CD4-positive, alpha-beta memory T cell (primary cell): ENCODE measurements at regions not wholly inside any gene's neighbourhood (a gene's known extent, or its start where the extent isn't known, plus 50 kb on each side); places are given as distances from the start of the nearest gene placed in this dataset.

ENCODE experiments used
- CTCF ChIA-PET: fragments of 350-600 bp; sonication (Branson Sonifier 250); formaldehyde crosslinking; loops from one replicate; lab custom pipeline; 2021; ENCODE audit warnings: inconsistent platforms; ENCODE audit not compliant: partially characterized antibody; lab: Charles Lee
- POLR2A ChIA-PET: fragments of 350-600 bp; sonication (Branson Sonifier 250); formaldehyde crosslinking; loops from one replicate; lab custom pipeline; 2021; ENCODE audit not compliant: partially characterized antibody; lab: Charles Lee
- DNase-seq, 5 donors: peaks; one replicate each; pipeline versions ENCODE4 v3.0.0 to v3.0.0-alpha.2; 2020 to 2022; ENCODE audit warnings: mixed read lengths in 1 of 5
- H3K27ac ChIP-seq: one replicate; pipeline ENCODE4 v1.7.0; 2013; ENCODE audit warnings: low read depth, low read length
- H3K27me3 ChIP-seq: 2 replicates; pipeline ENCODE4 v1.7.0; 2013; ENCODE audit warnings: mild to moderate bottlenecking, low read length, moderate library complexity; ENCODE audit not compliant: insufficient read depth
- H3K36me3 ChIP-seq: 2 replicates; pipeline ENCODE4 v1.7.0; 2013; ENCODE audit warnings: mild to moderate bottlenecking, low read length, moderate library complexity; ENCODE audit not compliant: insufficient read depth
- H3K4me1 ChIP-seq: 2 replicates; pipeline ENCODE4 v1.7.0; 2013; ENCODE audit warnings: mild to moderate bottlenecking, low read length, moderate library complexity; ENCODE audit not compliant: insufficient read depth
- H3K4me3 ChIP-seq, 2 donors: one replicate each; pipeline ENCODE4 v1.7.0; 2013; ENCODE audit warnings: low read length in 2 of 2, mild to moderate bottlenecking in 1 of 2
- H3K9me3 ChIP-seq, 2 donors: one replicate each; pipeline ENCODE4 v1.7.0; 2013; ENCODE audit warnings: low read length in 2 of 2, control low read depth in 1 of 2; ENCODE audit not compliant: control insufficient read depth in 1 of 2
- H3K27ac Mint-ChIP-seq, 7 donors: one replicate each; pipeline ENCODE4 v1.8.0; 2020 to 2021; ENCODE audit warnings: mixed read lengths in 7 of 7, mild to moderate bottlenecking in 6 of 7, inconsistent platforms in 3 of 7, moderate library complexity in 3 of 7
- H3K27me3 Mint-ChIP-seq, 2 donors: one replicate each; pipeline ENCODE4 v1.8.0; 2020 to 2021; ENCODE audit warnings: mixed read lengths in 2 of 2
- H3K36me3 Mint-ChIP-seq, 2 donors: one replicate each; pipeline ENCODE4 v1.8.0; 2020 to 2021; ENCODE audit warnings: mixed read lengths in 2 of 2, inconsistent platforms in 1 of 2, mild to moderate bottlenecking in 1 of 2
- H3K4me1 Mint-ChIP-seq, 4 donors: one replicate each; pipeline ENCODE4 v1.8.0; 2020 to 2021; ENCODE audit warnings: mixed read lengths in 4 of 4, mild to moderate bottlenecking in 1 of 4
- H3K4me3 Mint-ChIP-seq, 8 donors: one replicate each; pipeline ENCODE4 v1.8.0; 2020 to 2021; ENCODE audit warnings: mixed read lengths in 8 of 8, mild to moderate bottlenecking in 7 of 8, moderate library complexity in 6 of 8, inconsistent platforms in 3 of 8
- H3K9me3 Mint-ChIP-seq, 8 donors: one replicate each; pipeline ENCODE4 v1.8.0; 2020 to 2021; ENCODE audit warnings: mixed read lengths in 8 of 8, mild to moderate bottlenecking in 5 of 8, inconsistent platforms in 3 of 8, moderate library complexity in 1 of 8
- intact Hi-C: fragments of 100-400 bp; cut with micrococcal nuclease; formaldehyde crosslinking; loops from one replicate; pipeline ENCODE4 v1.15.1; 2023

GRCh38 chr5:124866355-124867136 lies 120.1 kb upstream of the ZNF608 start:
- Histone ChIP-seq H3K27ac (no peak overlapping the region), H3K4me3 (no peak overlapping the region), H3K4me1 (no peaks in the 10 kb centered on the region), H3K27me3 (no peaks in the 10 kb centered on the region), H3K9me3 (no peaks in the 10 kb centered on the region), H3K36me3 (no peaks in the 10 kb centered on the region)
- H3K4me3 Mint-ChIP-seq: no peak overlapping the region
- H3K9me3 Mint-ChIP-seq: peaks cover 0 to 13% (median 4%) of the 10 kb centered on the region in 8 donors
- H3K27me3 Mint-ChIP-seq: no peaks in the 10 kb centered on the region
- H3K4me1 Mint-ChIP-seq: no peaks in the 10 kb centered on the region
- ChIA-PET POLR2A (no interaction called here), CTCF (no interaction called here)
- DNase-seq: no peak
- no peaks in the 10 kb centered on the region for H3K36me3 Mint-ChIP-seq
- no peak overlapping the region for H3K27ac Mint-ChIP-seq
- intact Hi-C loops: no loop called here

- Histone ChIP-seq H3K27ac (no peak overlapping the region), H3K4me3 (no peak overlapping the region), H3K9me3 (no peaks in the 10 kb centered on the region), H3K27me3 (no peaks in the 10 kb centered on the region), H3K36me3 (no peaks in the 10 kb centered on the region), H3K4me1 (no peaks in the 10 kb centered on the region)
- Mint-ChIP-seq H3K27me3 (no peaks in the 10 kb centered on the region), H3K4me1 (no peaks in the 10 kb centered on the region), H3K36me3 (no peaks in the 10 kb centered on the region), H3K4me3 (no peak overlapping the region), H3K27ac (no peak overlapping the region), H3K9me3 (peaks cover 0 to 11% (median 4%) of the 10 kb centered on the region in 8 donors)
- intact Hi-C loops: no loop called here
- ChIA-PET CTCF (no interaction called here), POLR2A (no interaction called here)
- DNase-seq: no peak
These were observed 120.8 kb upstream of the ZNF608 start for GRCh38 chr5:124867137-124867704.

- Histone ChIP-seq H3K4me1 (no peaks in the 10 kb centered on the region), H3K27ac (no peak overlapping the region), H3K36me3 (no peaks in the 10 kb centered on the region), H3K9me3 (no peaks in the 10 kb centered on the region), H3K4me3 (no peak overlapping the region), H3K27me3 (no peaks in the 10 kb centered on the region)
- intact Hi-C loops: no loop called here
- H3K27ac Mint-ChIP-seq: no peak overlapping the region
- no peaks in the 10 kb centered on the region for H3K36me3 Mint-ChIP-seq
- H3K9me3 Mint-ChIP-seq: peaks cover 0 to 9% (median 1%) of the 10 kb centered on the region in 8 donors
- ChIA-PET POLR2A (no interaction called here), CTCF (no interaction called here)
- H3K4me3 Mint-ChIP-seq: no peak overlapping the region
- no peaks in the 10 kb centered on the region for H3K4me1 Mint-ChIP-seq
- no peak for DNase-seq
- no peaks in the 10 kb centered on the region for H3K27me3 Mint-ChIP-seq
These were observed 122.2 kb upstream of the ZNF608 start for GRCh38 chr5:124868676-124869075.

- Histone ChIP-seq H3K9me3 (no peaks in the 10 kb centered on the region), H3K36me3 (no peaks in the 10 kb centered on the region), H3K27me3 (no peaks in the 10 kb centered on the region), H3K27ac (no peak overlapping the region), H3K4me3 (no peak overlapping the region), H3K4me1 (no peaks in the 10 kb centered on the region)
- Mint-ChIP-seq H3K4me1 (no peaks in the 10 kb centered on the region), H3K36me3 (no peaks in the 10 kb centered on the region), H3K27ac (no peak overlapping the region), H3K27me3 (no peaks in the 10 kb centered on the region), H3K4me3 (no peak overlapping the region), H3K9me3 (peaks cover 0 to 9% (median 2%) of the 10 kb centered on the region in 8 donors)
- CTCF ChIA-PET: no interaction called here
- POLR2A ChIA-PET: no interaction called here
- intact Hi-C loops: no loop called here
- DNase-seq: no peak
These were observed 123.1 kb upstream of the ZNF608 start for GRCh38 chr5:124869426-124870033.

- H3K4me1 Mint-ChIP-seq: no peaks in the 10 kb centered on the region
- H3K27ac Mint-ChIP-seq: no peak overlapping the region
- ChIA-PET CTCF (no interaction called here), POLR2A (no interaction called here)
- no peaks in the 10 kb centered on the region for H3K27me3 ChIP-seq
- intact Hi-C loops: no loop called here
- no peak overlapping the region for H3K4me3 ChIP-seq
- no peak for DNase-seq
- H3K36me3 Mint-ChIP-seq: no peaks in the 10 kb centered on the region
- no peaks in the 10 kb centered on the region for H3K4me1 ChIP-seq
- H3K36me3 ChIP-seq: no peaks in the 10 kb centered on the region
- no peak overlapping the region for H3K27ac ChIP-seq
- H3K9me3 Mint-ChIP-seq: peaks cover 0 to 9% (median 2%) of the 10 kb centered on the region in 8 donors
- no peak overlapping the region for H3K4me3 Mint-ChIP-seq
- H3K9me3 ChIP-seq: no peaks in the 10 kb centered on the region
- no peaks in the 10 kb centered on the region for H3K27me3 Mint-ChIP-seq
These were observed 123.6 kb upstream of the ZNF608 start for GRCh38 chr5:124870070-124870469.

DNA sequence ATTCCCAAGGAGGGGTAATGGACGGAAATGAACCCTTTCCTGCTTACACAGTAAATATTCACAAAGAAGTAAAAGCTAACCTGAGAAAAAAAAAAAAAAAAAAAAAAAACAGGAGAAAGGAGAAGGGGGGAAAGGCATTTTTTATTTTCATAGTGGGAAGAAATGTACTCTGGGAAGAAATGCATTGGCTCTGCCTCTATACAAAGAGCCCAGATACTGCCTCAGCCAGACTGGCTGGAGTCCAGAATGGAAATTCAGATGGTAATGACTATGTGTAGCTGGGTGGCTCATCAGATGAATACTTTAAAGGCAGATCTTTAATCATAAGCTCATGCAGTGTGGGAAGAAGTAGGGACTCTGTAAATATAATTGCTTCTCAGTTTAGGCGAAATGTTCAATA lies 124.9 kb upstream of the ZNF608 start:
- H3K9me3 ChIP-seq: no peaks in the 10 kb centered on the region
- H3K4me3 Mint-ChIP-seq: peak overlapping the region in 1 of 8 donors; percentile 24
- no peaks in the 10 kb centered on the region for H3K36me3 ChIP-seq
- no peak for DNase-seq
- H3K36me3 Mint-ChIP-seq: no peaks in the 10 kb centered on the region
- peaks cover 0 to 5% (median 0%) of the 10 kb centered on the region in 8 donors for H3K9me3 Mint-ChIP-seq
- ChIA-PET CTCF (no interaction called here), POLR2A (no interaction called here)
- H3K27me3 Mint-ChIP-seq: no peaks in the 10 kb centered on the region
- no peak overlapping the region for H3K27ac Mint-ChIP-seq
- H3K27me3 ChIP-seq: no peaks in the 10 kb centered on the region
- H3K4me3 ChIP-seq: no peak overlapping the region
- no peak overlapping the region for H3K27ac ChIP-seq
- H3K4me1 Mint-ChIP-seq: no peaks in the 10 kb centered on the region
- H3K4me1 ChIP-seq: no peaks in the 10 kb centered on the region
- intact Hi-C loops: no loop called here

GRCh38 chr5:124872086-124872485 lies 125.6 kb upstream of the ZNF608 start:
- no peaks in the 10 kb centered on the region for H3K36me3 Mint-ChIP-seq
- H3K9me3 ChIP-seq: no peaks in the 10 kb centered on the region
- H3K27ac Mint-ChIP-seq: no peak overlapping the region
- intact Hi-C loops: no loop called here
- no peaks in the 10 kb centered on the region for H3K27me3 Mint-ChIP-seq
- no peaks in the 10 kb centered on the region for H3K27me3 ChIP-seq
- H3K27ac ChIP-seq: no peak overlapping the region
- H3K4me3 Mint-ChIP-seq: no peak overlapping the region
- POLR2A ChIA-PET: no interaction called here
- CTCF ChIA-PET: no interaction called here
- H3K9me3 Mint-ChIP-seq: peaks cover 0 to 5% (median 0%) of the 10 kb centered on the region in 8 donors
- H3K4me3 ChIP-seq: no peak overlapping the region
- no peak for DNase-seq
- no peaks in the 10 kb centered on the region for H3K36me3 ChIP-seq
- no peaks in the 10 kb centered on the region for H3K4me1 Mint-ChIP-seq
- H3K4me1 ChIP-seq: no peaks in the 10 kb centered on the region
